MG63 (cell line): ENCODE measurements at regions not wholly inside any gene's neighbourhood (a gene's known extent, or its start where the extent isn't known, plus 50 kb on each side); places are given as distances from the start of the nearest gene placed in this dataset.

ENCODE experiments used
- DNase-seq: peaks from one replicate; pipeline ENCODE4 v3.0.0-alpha.2; 2020
- H3K27me3 ChIP-seq: fragments of 250-450 bp; sonication (Bioruptor Pico); 2 replicates; pipeline ENCODE4 v1.5.1; 2020; ENCODE audit warnings: mild to moderate bottlenecking, moderate library complexity
- H3K36me3 ChIP-seq: fragments of 250-450 bp; sonication (Bioruptor Pico); 2 replicates; pipeline ENCODE4 v1.5.1; 2020; ENCODE audit warnings: mild to moderate bottlenecking, moderate library complexity
- H3K4me3 ChIP-seq: fragments of 250-450 bp; sonication (Bioruptor Pico); 2 replicates; pipeline ENCODE4 v1.5.1; 2020; ENCODE audit warnings: mild to moderate bottlenecking, moderate library complexity
- H3K9me3 ChIP-seq: fragments of 250-450 bp; sonication (Bioruptor Pico); 2 replicates; pipeline ENCODE4 v1.5.1; 2020; ENCODE audit warnings: mild to moderate bottlenecking, moderate library complexity

GRCh38 chr12:124667506-124668326 is 100.3 kb upstream of the NCOR2 start:
- no peak for DNase-seq
- Histone ChIP-seq H3K4me3 (no peak overlapping the region), H3K27me3 (no peaks in the 10 kb centered on the region), H3K9me3 (0 out of 2 replicates have a peak, but pooled peaks cover 2% of the 10 kb centered on the region), H3K36me3 (no peaks in the 10 kb centered on the region)

GRCh38 chr12:124666722-124667259 is 99.4 kb upstream of the NCOR2 start:
- no peaks in the 10 kb centered on the region for H3K27me3 ChIP-seq
- DNase-seq = no peak
- H3K9me3 ChIP-seq = 0 out of 2 replicates have a peak, but pooled peaks cover 2% of the 10 kb centered on the region
- H3K4me3 ChIP-seq = no peak overlapping the region
- no peaks in the 10 kb centered on the region for H3K36me3 ChIP-seq

- Histone ChIP-seq H3K36me3 (no peaks in the 10 kb centered on the region), H3K27me3 (no peaks in the 10 kb centered on the region), H3K9me3 (0 out of 2 replicates have a peak, but pooled peaks cover 2% of the 10 kb centered on the region), H3K4me3 (no peak overlapping the region)
- DNase-seq = no peak
These were observed 98.1 kb upstream of the NCOR2 start for GRCh38 chr12:124665511-124665910.

- Histone ChIP-seq H3K4me3 (no peak overlapping the region), H3K27me3 (no peaks in the 10 kb centered on the region), H3K36me3 (no peaks in the 10 kb centered on the region), H3K9me3 (0 out of 2 replicates have a peak, but pooled peaks cover 2% of the 10 kb centered on the region)
- no peak for DNase-seq
These were observed 97.1 kb upstream of the NCOR2 start for GRCh38 chr12:124664395-124665111.

GRCh38 chr12:124663771-124664366 is 96.5 kb upstream of the NCOR2 start:
- no peak for DNase-seq
- H3K9me3 ChIP-seq = 0 out of 2 replicates have a peak, but pooled peaks cover 2% of the 10 kb centered on the region
- H3K27me3 ChIP-seq = no peaks in the 10 kb centered on the region
- H3K4me3 ChIP-seq = no peak overlapping the region
- H3K36me3 ChIP-seq = no peaks in the 10 kb centered on the region

GRCh38 chr12:124663206-124663605 is 95.8 kb upstream of the NCOR2 start:
- Histone ChIP-seq H3K9me3 (0 out of 2 replicates have a peak, but pooled peaks cover 2% of the 10 kb centered on the region), H3K36me3 (no peaks in the 10 kb centered on the region), H3K4me3 (no peak overlapping the region), H3K27me3 (no peaks in the 10 kb centered on the region)
- DNase-seq = no peak

- DNase-seq = no peak
These were observed 93.9 kb upstream of the NCOR2 start for GRCh38 chr12:124661341-124661740.

GRCh38 chr12:124660851-124661250 is 93.4 kb upstream of the NCOR2 start:
- DNase-seq = no peak
- Histone ChIP-seq H3K4me3 (no peak overlapping the region), H3K27me3 (no peaks in the 10 kb centered on the region), H3K9me3 (no peaks in the 10 kb centered on the region), H3K36me3 (no peaks in the 10 kb centered on the region)

More at GRCh38 chr12:124661341-124661740, 93.9 kb upstream of the NCOR2 start:
- no peaks in the 10 kb centered on the region for H3K27me3 ChIP-seq
- no peaks in the 10 kb centered on the region for H3K36me3 ChIP-seq
- H3K4me3 ChIP-seq = no peak overlapping the region
- 0 out of 2 replicates have a peak, but pooled peaks cover 1% of the 10 kb centered on the region for H3K9me3 ChIP-seq

GRCh38 chr12:124658806-124659402 is 91.5 kb upstream of the NCOR2 start:
- DNase-seq = no peak
- H3K36me3 ChIP-seq = no peaks in the 10 kb centered on the region
- H3K9me3 ChIP-seq = no peaks in the 10 kb centered on the region
- no peaks in the 10 kb centered on the region for H3K27me3 ChIP-seq
- no peak overlapping the region for H3K4me3 ChIP-seq

GRCh38 chr12:124658302-124658701 is 90.9 kb upstream of the NCOR2 start:
- Histone ChIP-seq H3K27me3 (no peaks in the 10 kb centered on the region), H3K36me3 (no peaks in the 10 kb centered on the region)

GRCh38 chr12:124656947-124657434 is 89.6 kb upstream of the NCOR2 start:
- no peak overlapping the region for H3K4me3 ChIP-seq
- no peak for DNase-seq
- no peaks in the 10 kb centered on the region for H3K9me3 ChIP-seq
- H3K27me3 ChIP-seq = no peaks in the 10 kb centered on the region
- no peaks in the 10 kb centered on the region for H3K36me3 ChIP-seq

More at GRCh38 chr12:124658302-124658701, 90.9 kb upstream of the NCOR2 start:
- Histone ChIP-seq H3K9me3 (no peaks in the 10 kb centered on the region), H3K4me3 (no peak overlapping the region)
- no peak for DNase-seq

- H3K9me3 ChIP-seq = no peaks in the 10 kb centered on the region
- H3K27me3 ChIP-seq = no peaks in the 10 kb centered on the region
- peak; percentile 70 for DNase-seq
- no peak overlapping the region for H3K4me3 ChIP-seq
- no peaks in the 10 kb centered on the region for H3K36me3 ChIP-seq
These were observed 88.5 kb upstream of the NCOR2 start for GRCh38 chr12:124655698-124656516.

- DNase-seq = no peak
- H3K4me3 ChIP-seq = no peak overlapping the region
- H3K36me3 ChIP-seq = no peaks in the 10 kb centered on the region
- H3K27me3 ChIP-seq = no peaks in the 10 kb centered on the region
- H3K9me3 ChIP-seq = no peaks in the 10 kb centered on the region
These were observed 87.8 kb upstream of the NCOR2 start for GRCh38 chr12:124655048-124655697.

GRCh38 chr12:124654666-124655047 is 87.2 kb upstream of the NCOR2 start:
- H3K9me3 ChIP-seq = no peaks in the 10 kb centered on the region

GRCh38 chr12:124653169-124653931 is 85.9 kb upstream of the NCOR2 start:
- Histone ChIP-seq H3K27me3 (no peaks in the 10 kb centered on the region), H3K9me3 (peaks cover 7% of the 10 kb centered on the region; the same call in 1 of the 2 replicates), H3K4me3 (no peak overlapping the region), H3K36me3 (no peaks in the 10 kb centered on the region)
- DNase-seq = no peak

More at GRCh38 chr12:124654666-124655047, 87.2 kb upstream of the NCOR2 start:
- Histone ChIP-seq H3K4me3 (no peak overlapping the region), H3K27me3 (no peaks in the 10 kb centered on the region), H3K36me3 (no peaks in the 10 kb centered on the region)
- DNase-seq = no peak
